ENCODE measurements at regions not wholly inside any gene's neighbourhood (a gene's known extent, or its start where the extent isn't known, plus 50 kb on each side); places are given as distances from the start of the nearest gene placed in this dataset.

- TF ChIP-seq CTCF (IDR thresholded peaks at IDR 0.05) = no peak
- TF ChIP-seq POLR2A (IDR thresholded peaks at IDR 0.05) = no peak
These were observed 481.5 kb downstream of the PDCD6IP start for GRCh38 chr3:34279901-34280300.

Measured in Peyer's patch (tissue), 4 donors.